Hepatocyte (in vitro differentiated cells): ENCODE measurements at regions not wholly inside any gene's neighbourhood (a gene's known extent, or its start where the extent isn't known, plus 50 kb on each side); places are given as distances from the start of the nearest gene placed in this dataset.

Source experiments
- DNase-seq: peaks from one replicate; pipeline ENCODE4 v3.0.0-alpha.2; 2016; ENCODE audit warnings: low spot score
- H2AFZ ChIP-seq: fragments of 200-600 bp; sonication (generic); 2 replicates; pipeline ENCODE4 v1.6.0; 2016; ENCODE audit warnings: antibody characterized with exemption, mild to moderate bottlenecking
- H3K27ac ChIP-seq: fragments of 200-600 bp; sonication (generic); 2 replicates; pipeline ENCODE4 v1.5.1; 2016; ENCODE audit warnings: mild to moderate bottlenecking
- H3K27me3 ChIP-seq: fragments of 200-600 bp; sonication (generic); 2 replicates; pipeline ENCODE4 v1.6.1; 2016
- H3K36me3 ChIP-seq: fragments of 200-600 bp; sonication (generic); replicated peaks from 2 replicates; pipeline ENCODE4 v1.5.1; 2016; ENCODE audit warnings: low read depth; ENCODE audit not compliant: insufficient read depth
- H3K4me1 ChIP-seq: fragments of 200-600 bp; sonication (generic); 2 replicates; pipeline ENCODE4 v1.5.1; 2016; ENCODE audit warnings: mild to moderate bottlenecking, moderate library complexity; ENCODE audit not compliant: insufficient read depth
- H3K4me2 ChIP-seq: fragments of 200-600 bp; sonication (generic); 2 replicates; pipeline ENCODE4 v1.6.0; 2016
- H3K4me3 ChIP-seq: fragments of 200-600 bp; sonication (generic); 2 replicates; pipeline ENCODE4 v1.5.1; 2016; ENCODE audit warnings: mild to moderate bottlenecking
- H3K79me2 ChIP-seq: fragments of 200-600 bp; sonication (generic); 2 replicates; pipeline ENCODE4 v1.6.0; 2017; ENCODE audit warnings: mild to moderate bottlenecking
- H3K9me2 ChIP-seq: fragments of 200-600 bp; sonication (generic); replicated peaks from 2 replicates; pipeline ENCODE4 v1.6.0; 2017; ENCODE audit warnings: mild to moderate bottlenecking; ENCODE audit not compliant: insufficient read depth
- H3K9me3 ChIP-seq: fragments of 200-600 bp; sonication (generic); 2 replicates; pipeline ENCODE4 v1.5.1; 2016; ENCODE audit warnings: low read depth, mild to moderate bottlenecking
- H4K20me1 ChIP-seq: fragments of 200-600 bp; sonication (generic); 2 replicates; pipeline ENCODE4 v1.6.0; 2016; ENCODE audit warnings: mild to moderate bottlenecking; ENCODE audit not compliant: insufficient read depth, poor library complexity, severe bottlenecking
- EZH2 ChIP-seq: fragments of 200-600 bp; sonication (generic); IDR thresholded peaks from 2 replicates; pipeline ENCODE4 v1.6.1; 2016; ENCODE audit warnings: antibody characterized with exemption, mild to moderate bottlenecking, borderline replicate concordance
- EZH2phosphoT487 ChIP-seq: fragments of 200-600 bp; sonication (generic); IDR thresholded peaks from one replicate; pipeline ENCODE4 v1.6.1; 2018; ENCODE audit warnings: antibody characterized with exemption, mild to moderate bottlenecking, low read depth, moderate library complexity; ENCODE audit not compliant: unreplicated experiment, severe bottlenecking
- WGBS: methylation state at CpG from one replicate; pipeline ENCODE4 v1.1.6; 2016; ENCODE audit warnings: low lambda C conversion rate; ENCODE audit errors: missing lambda C conversion rate; 5-methylcytosine and 5-hydroxymethylcytosine counted together
- TF ChIP-seq, protein P1 (sequence below): fragments of 200-600 bp; sonication (generic); IDR thresholded peaks from 2 replicates; pipeline ENCODE4 v1.5.1; 2016; ENCODE audit warnings: antibody characterized with exemption, mild to moderate bottlenecking; ENCODE audit not compliant: poor library complexity

DNA sequence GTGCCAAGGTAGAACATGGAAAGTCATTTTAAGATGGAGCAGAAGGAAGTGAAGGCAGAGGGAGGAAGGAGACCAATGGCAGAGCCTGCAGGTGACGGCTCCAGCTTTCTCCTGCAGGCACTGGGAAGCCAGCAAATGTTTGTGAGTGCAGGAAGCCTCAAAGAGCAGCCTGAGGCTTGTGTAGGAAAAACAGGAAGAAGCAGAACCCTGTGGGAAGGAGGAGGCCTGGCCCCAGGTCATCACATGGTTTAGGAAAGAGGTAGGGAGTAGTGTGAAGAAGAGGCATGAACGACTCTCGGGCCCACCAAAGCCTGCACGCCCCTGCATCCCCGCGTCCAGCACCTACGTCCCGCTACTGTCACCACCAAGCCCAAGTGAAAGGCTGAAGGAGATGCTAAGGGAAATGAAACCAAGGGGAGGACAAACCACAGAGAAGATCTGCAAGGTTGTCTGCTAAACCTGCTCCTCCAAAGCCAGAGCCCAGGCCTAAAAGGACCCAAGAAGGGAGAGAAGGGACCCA, 151.5 kb downstream of the CHST1 start:
- Histone ChIP-seq H3K4me1 (no peaks in the 10 kb centered on the region), H2AFZ (no peak overlapping the region), H4K20me1 (no peaks in the 10 kb centered on the region), H3K27ac (no peak overlapping the region), H3K79me2 (no peaks in the 10 kb centered on the region), H3K36me3 (no peaks in the 10 kb centered on the region), H3K4me2 (no peak overlapping the region), H3K4me3 (no peak overlapping the region), H3K27me3 (peaks cover 7% of the 10 kb centered on the region), H3K9me2 (no peaks in the 10 kb centered on the region), H3K9me3 (no peaks in the 10 kb centered on the region)
- TF ChIP-seq, protein P1, sequence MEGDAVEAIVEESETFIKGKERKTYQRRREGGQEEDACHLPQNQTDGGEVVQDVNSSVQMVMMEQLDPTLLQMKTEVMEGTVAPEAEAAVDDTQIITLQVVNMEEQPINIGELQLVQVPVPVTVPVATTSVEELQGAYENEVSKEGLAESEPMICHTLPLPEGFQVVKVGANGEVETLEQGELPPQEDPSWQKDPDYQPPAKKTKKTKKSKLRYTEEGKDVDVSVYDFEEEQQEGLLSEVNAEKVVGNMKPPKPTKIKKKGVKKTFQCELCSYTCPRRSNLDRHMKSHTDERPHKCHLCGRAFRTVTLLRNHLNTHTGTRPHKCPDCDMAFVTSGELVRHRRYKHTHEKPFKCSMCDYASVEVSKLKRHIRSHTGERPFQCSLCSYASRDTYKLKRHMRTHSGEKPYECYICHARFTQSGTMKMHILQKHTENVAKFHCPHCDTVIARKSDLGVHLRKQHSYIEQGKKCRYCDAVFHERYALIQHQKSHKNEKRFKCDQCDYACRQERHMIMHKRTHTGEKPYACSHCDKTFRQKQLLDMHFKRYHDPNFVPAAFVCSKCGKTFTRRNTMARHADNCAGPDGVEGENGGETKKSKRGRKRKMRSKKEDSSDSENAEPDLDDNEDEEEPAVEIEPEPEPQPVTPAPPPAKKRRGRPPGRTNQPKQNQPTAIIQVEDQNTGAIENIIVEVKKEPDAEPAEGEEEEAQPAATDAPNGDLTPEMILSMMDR: no peak
- TF ChIP-seq EZH2phosphoT487: no peak
- TF ChIP-seq EZH2: no peak
- DNase-seq: no peak
- WGBS: 87% methylated on average over 8 of the region's 8 CpGs

DNA sequence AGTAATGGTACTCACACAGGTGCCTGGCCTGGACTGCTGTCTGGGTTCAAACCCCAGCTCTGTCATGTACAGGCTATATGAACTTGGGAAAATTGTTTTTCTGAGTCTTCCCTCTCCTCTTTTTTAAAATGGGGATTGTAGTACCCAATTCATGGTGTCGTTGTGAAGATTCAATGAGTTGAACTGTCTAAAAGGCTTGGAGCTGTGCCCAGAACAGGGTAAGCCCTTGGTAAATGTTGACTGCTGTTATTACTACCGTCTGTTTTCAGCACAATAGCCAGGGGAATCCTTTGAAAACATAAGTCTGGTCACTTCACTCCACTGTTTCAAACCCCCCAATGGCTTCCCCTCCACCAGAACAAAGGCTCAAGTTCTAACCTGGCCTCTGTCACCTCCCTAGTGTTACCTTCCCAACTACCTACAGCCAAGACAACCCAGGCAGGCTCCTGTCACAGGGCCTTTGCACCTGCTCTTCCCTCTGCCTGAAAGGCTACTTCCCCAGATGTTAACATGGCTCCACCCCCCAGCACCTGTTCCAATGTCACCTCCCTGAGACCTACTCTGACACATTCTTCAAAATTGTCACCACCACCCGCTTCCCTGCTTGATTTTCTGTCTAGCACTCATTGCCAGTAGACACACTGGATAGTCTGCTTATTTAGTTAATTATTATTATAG, 152.8 kb downstream of the CHST1 start:
- Histone ChIP-seq H4K20me1 (no peaks in the 10 kb centered on the region), H3K4me3 (no peak overlapping the region), H3K9me3 (no peaks in the 10 kb centered on the region), H3K4me2 (no peak overlapping the region), H3K9me2 (no peaks in the 10 kb centered on the region), H2AFZ (no peak overlapping the region), H3K27ac (no peak overlapping the region), H3K36me3 (no peaks in the 10 kb centered on the region), H3K4me1 (no peaks in the 10 kb centered on the region), H3K27me3 (peaks cover 9% of the 10 kb centered on the region), H3K79me2 (no peaks in the 10 kb centered on the region)
- TF ChIP-seq EZH2phosphoT487 (no peak), EZH2 (no peak)
- TF ChIP-seq, protein P1: no peak
- no peak for DNase-seq
- WGBS: 75% methylated on average over 3 of the region's 3 CpGs

GRCh38 chr11:45511566-45511965, 153.9 kb downstream of the CHST1 start:
- no peaks in the 10 kb centered on the region for H3K9me2 ChIP-seq
- no peaks in the 10 kb centered on the region for H3K9me3 ChIP-seq
- no peak for TF ChIP-seq EZH2phosphoT487
- TF ChIP-seq, protein P1: no peak
- no peak for TF ChIP-seq EZH2
- H3K4me2 ChIP-seq: no peak overlapping the region
- H2AFZ ChIP-seq: no peak overlapping the region
- no peaks in the 10 kb centered on the region for H4K20me1 ChIP-seq
- no peaks in the 10 kb centered on the region for H3K79me2 ChIP-seq
- H3K4me1 ChIP-seq: no peaks in the 10 kb centered on the region
- WGBS: 80% methylated on average over 9 of the region's 9 CpGs
- no peak for DNase-seq
- no peak overlapping the region for H3K4me3 ChIP-seq
- no peak overlapping the region for H3K27ac ChIP-seq
- H3K27me3 ChIP-seq: peaks cover 9% of the 10 kb centered on the region
- no peaks in the 10 kb centered on the region for H3K36me3 ChIP-seq
